ENCODE measurements at regions not wholly inside any gene's neighbourhood (a gene's known extent, or its start where the extent isn't known, plus 50 kb on each side); places are given as distances from the start of the nearest gene placed in this dataset.

- Histone ChIP-seq H3K9me3 (no peaks in the 10 kb centered on the region), H3K4me1 (no peaks in the 10 kb centered on the region), H3K27ac (no peak overlapping the region), H3K27me3 (no peaks in the 10 kb centered on the region), H3K36me3 (no peaks in the 10 kb centered on the region), H3K4me3 (no peak overlapping the region)
- 89 to 96% methylated on average over 1 of the region's 1 CpG for WGBS, 2 donors (ENCODE audit: low coverage in 1 of 2)
- ATAC-seq: no peak
- TF ChIP-seq POLR2AphosphoS5 (IDR thresholded peaks at IDR 0.05) (no peak), CTCF (IDR thresholded peaks at IDR 0.05) (no peak), POLR2A (IDR thresholded peaks at IDR 0.05) (no peak), EP300 (IDR thresholded peaks at IDR 0.05) (no peak)
These were observed 1034.0 kb upstream of the PTPRD start for GRCh38 chr9:11646831-11647230.

- Histone ChIP-seq H3K27ac (no peak overlapping the region), H3K9me3 (no peaks in the 10 kb centered on the region), H3K4me3 (no peak overlapping the region), H3K27me3 (no peaks in the 10 kb centered on the region), H3K36me3 (no peaks in the 10 kb centered on the region), H3K4me1 (no peaks in the 10 kb centered on the region)
- no peak for TF ChIP-seq POLR2A (IDR thresholded peaks at IDR 0.05)
- TF ChIP-seq CTCF (IDR thresholded peaks at IDR 0.05): no peak
- TF ChIP-seq EP300 (IDR thresholded peaks at IDR 0.05): no peak
- TF ChIP-seq POLR2AphosphoS5 (IDR thresholded peaks at IDR 0.05): no peak
- ATAC-seq: no peak
- WGBS, 2 donors (ENCODE audit: low coverage in 1 of 2): 77 to 79% methylated on average over 3 of the region's 3 CpGs
These were observed 1039.3 kb upstream of the TYRP1 start for GRCh38 chr9:11653867-11654266.

- TF ChIP-seq POLR2A (IDR thresholded peaks at IDR 0.05): no peak
- TF ChIP-seq EP300 (IDR thresholded peaks at IDR 0.05): no peak
- TF ChIP-seq POLR2AphosphoS5 (IDR thresholded peaks at IDR 0.05): no peak
- TF ChIP-seq CTCF (IDR thresholded peaks at IDR 0.05): no peak
- Histone ChIP-seq H3K9me3 (no peaks in the 10 kb centered on the region), H3K4me3 (no peak overlapping the region), H3K27me3 (no peaks in the 10 kb centered on the region), H3K4me1 (no peaks in the 10 kb centered on the region), H3K36me3 (no peaks in the 10 kb centered on the region), H3K27ac (no peak overlapping the region)
- 88 to 90% methylated on average over 1 of the region's 1 CpG for WGBS, 2 donors (ENCODE audit: low coverage in 1 of 2)
- ATAC-seq: no peak
These were observed 1029.3 kb upstream of the TYRP1 start for GRCh38 chr9:11663913-11664312.

GRCh38 chr9:11676821-11677220 is 1016.4 kb upstream of the TYRP1 start:
- WGBS, 2 donors (ENCODE audit: low coverage in 1 of 2): 76 to 82% methylated on average over 2 of the region's 2 CpGs
- Histone ChIP-seq H3K4me1 (no peaks in the 10 kb centered on the region), H3K27me3 (no peaks in the 10 kb centered on the region), H3K36me3 (no peaks in the 10 kb centered on the region), H3K4me3 (no peak overlapping the region), H3K9me3 (no peaks in the 10 kb centered on the region), H3K27ac (no peak overlapping the region)
- no peak for TF ChIP-seq POLR2AphosphoS5 (IDR thresholded peaks at IDR 0.05)
- TF ChIP-seq EP300 (IDR thresholded peaks at IDR 0.05): no peak
- no peak for TF ChIP-seq CTCF (IDR thresholded peaks at IDR 0.05)
- no peak for TF ChIP-seq POLR2A (IDR thresholded peaks at IDR 0.05)
- no peak for ATAC-seq

GRCh38 chr9:11686733-11687132 is 1006.5 kb upstream of the TYRP1 start:
- Histone ChIP-seq H3K9me3 (no peaks in the 10 kb centered on the region), H3K27ac (no peak overlapping the region), H3K4me1 (no peaks in the 10 kb centered on the region), H3K36me3 (no peaks in the 10 kb centered on the region), H3K27me3 (no peaks in the 10 kb centered on the region), H3K4me3 (no peak overlapping the region)
- no peak for ATAC-seq
- no peak for TF ChIP-seq EP300 (IDR thresholded peaks at IDR 0.05)
- TF ChIP-seq CTCF (IDR thresholded peaks at IDR 0.05): no peak
- TF ChIP-seq POLR2A (IDR thresholded peaks at IDR 0.05): no peak
- no peak for TF ChIP-seq POLR2AphosphoS5 (IDR thresholded peaks at IDR 0.05)

Data from gastroesophageal sphincter (tissue), 4 donors.